ENCODE measurements at regions not wholly inside any gene's neighbourhood (a gene's known extent, or its start where the extent isn't known, plus 50 kb on each side); places are given as distances from the start of the nearest gene placed in this dataset.

DNA sequence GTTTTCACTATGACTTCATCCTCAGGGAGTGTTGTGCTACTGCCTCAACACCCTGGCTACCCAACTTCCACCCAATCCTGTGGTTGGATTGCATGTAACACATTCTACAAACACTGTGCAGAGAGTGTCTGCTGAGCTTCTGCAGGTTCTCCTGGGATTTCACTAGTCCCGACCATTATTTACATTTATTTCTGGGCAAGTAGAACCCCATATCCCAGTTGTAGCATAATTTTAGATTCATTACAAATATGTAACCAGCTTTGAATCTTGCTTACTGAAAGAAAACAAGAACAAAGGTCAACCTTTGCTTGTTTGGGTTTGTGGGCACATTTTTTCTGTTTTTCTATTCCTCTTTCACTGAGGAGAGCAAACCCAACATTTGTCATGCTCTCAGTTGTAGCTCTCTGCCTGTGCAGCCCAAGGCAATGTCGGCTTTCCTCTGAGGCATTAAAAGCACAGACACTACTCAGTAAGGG, 2036.1 kb upstream of the LRRTM1 start:
- POLR2A ChIA-PET, result interaction anchor here (0.6 kb wide), 1 partner anchor 1528 kb away, joined by 3 read pairs; no protein-coding TSS in a partner anchor
- no peak overlapping the region for H3K4me3 ChIP-seq (ENCODE audit: low read depth in 2 of 2, low read length in 2 of 2)
- DNase-seq (ENCODE audit: low read depth, low spot score) (no peak), ATAC-seq (no peak)
- H3K9me3 ChIP-seq (ENCODE audit: control insufficient read depth, insufficient read depth, low read depth, low read length), result no peaks in the 10 kb centered on the region
- no peaks in the 10 kb centered on the region for H3K27me3 ChIP-seq (ENCODE audit: control insufficient read depth, insufficient read depth, low read length)
- no peak for TF ChIP-seq POLR2AphosphoS5 (IDR thresholded peaks at IDR 0.05; ENCODE audit: low read depth, low read length)
- TF ChIP-seq, protein P1, sequence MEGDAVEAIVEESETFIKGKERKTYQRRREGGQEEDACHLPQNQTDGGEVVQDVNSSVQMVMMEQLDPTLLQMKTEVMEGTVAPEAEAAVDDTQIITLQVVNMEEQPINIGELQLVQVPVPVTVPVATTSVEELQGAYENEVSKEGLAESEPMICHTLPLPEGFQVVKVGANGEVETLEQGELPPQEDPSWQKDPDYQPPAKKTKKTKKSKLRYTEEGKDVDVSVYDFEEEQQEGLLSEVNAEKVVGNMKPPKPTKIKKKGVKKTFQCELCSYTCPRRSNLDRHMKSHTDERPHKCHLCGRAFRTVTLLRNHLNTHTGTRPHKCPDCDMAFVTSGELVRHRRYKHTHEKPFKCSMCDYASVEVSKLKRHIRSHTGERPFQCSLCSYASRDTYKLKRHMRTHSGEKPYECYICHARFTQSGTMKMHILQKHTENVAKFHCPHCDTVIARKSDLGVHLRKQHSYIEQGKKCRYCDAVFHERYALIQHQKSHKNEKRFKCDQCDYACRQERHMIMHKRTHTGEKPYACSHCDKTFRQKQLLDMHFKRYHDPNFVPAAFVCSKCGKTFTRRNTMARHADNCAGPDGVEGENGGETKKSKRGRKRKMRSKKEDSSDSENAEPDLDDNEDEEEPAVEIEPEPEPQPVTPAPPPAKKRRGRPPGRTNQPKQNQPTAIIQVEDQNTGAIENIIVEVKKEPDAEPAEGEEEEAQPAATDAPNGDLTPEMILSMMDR (IDR thresholded peaks at IDR 0.05), result no peak
- no peak for TF ChIP-seq TCF7L2 (IDR thresholded peaks at IDR 0.05; ENCODE audit: low read depth, low read length)
- TF ChIP-seq, protein P2, sequence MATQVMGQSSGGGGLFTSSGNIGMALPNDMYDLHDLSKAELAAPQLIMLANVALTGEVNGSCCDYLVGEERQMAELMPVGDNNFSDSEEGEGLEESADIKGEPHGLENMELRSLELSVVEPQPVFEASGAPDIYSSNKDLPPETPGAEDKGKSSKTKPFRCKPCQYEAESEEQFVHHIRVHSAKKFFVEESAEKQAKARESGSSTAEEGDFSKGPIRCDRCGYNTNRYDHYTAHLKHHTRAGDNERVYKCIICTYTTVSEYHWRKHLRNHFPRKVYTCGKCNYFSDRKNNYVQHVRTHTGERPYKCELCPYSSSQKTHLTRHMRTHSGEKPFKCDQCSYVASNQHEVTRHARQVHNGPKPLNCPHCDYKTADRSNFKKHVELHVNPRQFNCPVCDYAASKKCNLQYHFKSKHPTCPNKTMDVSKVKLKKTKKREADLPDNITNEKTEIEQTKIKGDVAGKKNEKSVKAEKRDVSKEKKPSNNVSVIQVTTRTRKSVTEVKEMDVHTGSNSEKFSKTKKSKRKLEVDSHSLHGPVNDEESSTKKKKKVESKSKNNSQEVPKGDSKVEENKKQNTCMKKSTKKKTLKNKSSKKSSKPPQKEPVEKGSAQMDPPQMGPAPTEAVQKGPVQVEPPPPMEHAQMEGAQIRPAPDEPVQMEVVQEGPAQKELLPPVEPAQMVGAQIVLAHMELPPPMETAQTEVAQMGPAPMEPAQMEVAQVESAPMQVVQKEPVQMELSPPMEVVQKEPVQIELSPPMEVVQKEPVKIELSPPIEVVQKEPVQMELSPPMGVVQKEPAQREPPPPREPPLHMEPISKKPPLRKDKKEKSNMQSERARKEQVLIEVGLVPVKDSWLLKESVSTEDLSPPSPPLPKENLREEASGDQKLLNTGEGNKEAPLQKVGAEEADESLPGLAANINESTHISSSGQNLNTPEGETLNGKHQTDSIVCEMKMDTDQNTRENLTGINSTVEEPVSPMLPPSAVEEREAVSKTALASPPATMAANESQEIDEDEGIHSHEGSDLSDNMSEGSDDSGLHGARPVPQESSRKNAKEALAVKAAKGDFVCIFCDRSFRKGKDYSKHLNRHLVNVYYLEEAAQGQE (IDR thresholded peaks at IDR 0.05; ENCODE audit: insufficient read depth in 1 of 2, low read depth in 2 of 2, low read length in 1 of 2), result no peak
- TF ChIP-seq SIN3A (IDR thresholded peaks at IDR 0.05; ENCODE audit: borderline replicate concordance, insufficient read depth, low read depth, low read length), result no peak
- CTCF ChIA-PET, result interaction anchor here (0.5 kb wide), 1 partner anchor 21 kb away, joined by 3 read pairs; no protein-coding TSS in a partner anchor
- intact Hi-C loops (cut with micrococcal nuclease; ENCODE audit: unreplicated experiment) (loop anchor here (10.0 kb wide), 1 partner anchor 854 kb away; no protein-coding TSS in a partner anchor), in situ Hi-C loops (cut with HindIII; ENCODE audit: low pct_unique_long_range_greater_than_20kb, low sequenced_read_pairs) (no loop called here)
- H3K4me1 ChIP-seq (ENCODE audit: control insufficient read depth, insufficient read depth, low read length), result no peaks in the 10 kb centered on the region
- no peak overlapping the region for H3K27ac ChIP-seq (ENCODE audit: low read length)
- BruUV-seq (replicated peaks), result no TSS peak
- H3K36me3 ChIP-seq (ENCODE audit: control insufficient read depth, insufficient read depth, low read length), result no peaks in the 10 kb centered on the region

DNA sequence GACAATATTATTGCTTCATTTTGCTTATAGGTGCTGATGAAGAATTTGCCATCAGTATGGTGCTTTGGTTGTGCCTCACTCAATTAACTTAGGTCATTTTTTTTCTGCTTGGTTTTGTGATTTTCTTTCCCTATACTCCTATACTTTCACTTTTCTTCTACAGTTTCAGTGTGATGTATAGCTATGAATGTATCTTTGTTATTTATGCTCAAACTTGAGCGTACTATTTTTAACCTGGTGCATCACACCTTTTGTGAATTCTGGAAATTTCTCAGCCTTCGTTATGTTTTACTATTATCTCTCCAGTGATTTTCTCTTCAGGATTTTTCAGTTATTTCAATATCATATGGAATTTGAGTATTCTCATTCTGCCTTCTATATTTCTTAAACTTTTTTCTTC, 2035.3 kb upstream of the LRRTM1 start:
- Histone ChIP-seq H3K27me3 (ENCODE audit: control insufficient read depth, insufficient read depth, low read length) (no peaks in the 10 kb centered on the region), H3K27ac (ENCODE audit: low read length) (no peak overlapping the region), H3K36me3 (ENCODE audit: control insufficient read depth, insufficient read depth, low read length) (no peaks in the 10 kb centered on the region), H3K9me3 (ENCODE audit: control insufficient read depth, insufficient read depth, low read depth, low read length) (no peaks in the 10 kb centered on the region), H3K4me3 (ENCODE audit: low read depth in 2 of 2, low read length in 2 of 2) (no peak overlapping the region), H3K4me1 (ENCODE audit: control insufficient read depth, insufficient read depth, low read length) (no peaks in the 10 kb centered on the region)
- no peak for DNase-seq (ENCODE audit: low read depth, low spot score)
- intact Hi-C loops (cut with micrococcal nuclease; ENCODE audit: unreplicated experiment), result loop anchor here (10.0 kb wide), 1 partner anchor 855 kb away; no protein-coding TSS in a partner anchor
- no peak for ATAC-seq
- ChIA-PET CTCF (no interaction called here), POLR2A (no interaction called here)
- TF ChIP-seq TCF7L2 (IDR thresholded peaks at IDR 0.05; ENCODE audit: low read depth, low read length) (no peak), SIN3A (IDR thresholded peaks at IDR 0.05; ENCODE audit: borderline replicate concordance, insufficient read depth, low read depth, low read length) (no peak), POLR2AphosphoS5 (IDR thresholded peaks at IDR 0.05; ENCODE audit: low read depth, low read length) (no peak)
- TF ChIP-seq, protein P2 (IDR thresholded peaks at IDR 0.05; ENCODE audit: insufficient read depth in 1 of 2, low read depth in 2 of 2, low read length in 1 of 2), result no peak
- TF ChIP-seq, protein P1 (IDR thresholded peaks at IDR 0.05), result no peak
- in situ Hi-C loops (cut with HindIII; ENCODE audit: low pct_unique_long_range_greater_than_20kb, low sequenced_read_pairs), result no loop called here
- BruUV-seq (replicated peaks), result no TSS peak

All from Panc1 (cell line).